Tibial artery (tissue), 4 donors: ENCODE measurements at regions not wholly inside any gene's neighbourhood (a gene's known extent, or its start where the extent isn't known, plus 50 kb on each side); places are given as distances from the start of the nearest gene placed in this dataset.
A peak's percentile ranks its signal among the peaks of the same experiment; 100 is the strongest.
"Not testable (repeated sequence)": the region's sequence is repeated elsewhere in the genome, so short reads cannot be mapped to it uniquely, and the experiment has no call there.

ENCODE experiments used
- DNase-seq, 2 donors: peaks; one replicate each; pipeline ENCODE4 v3.0.0-alpha.2; 2019
- H3K27ac ChIP-seq, 2 donors: fragments of 200-600 bp; sonication (generic) in 1 of 2; 1 replicate in 1 of 2; 2 replicates in 1 of 2; pipeline ENCODE4 v1.5.1; 2018 to 2019; ENCODE audit warnings: mild to moderate bottlenecking in 1 of 2
- H3K27me3 ChIP-seq, 2 donors: fragments of 200-600 bp; sonication (generic) in 1 of 2; one replicate each; pipeline versions ENCODE4 v1.5.1 to v1.6.0; 2016 to 2019
- H3K36me3 ChIP-seq, 3 donors: fragments of 200-600 bp; sonication (generic) in 2 of 3; one replicate each; pipeline ENCODE4 v1.5.1; 2016 to 2019; ENCODE audit warnings: mild to moderate bottlenecking in 2 of 3
- H3K4me1 ChIP-seq, 4 donors: fragments of 200-600 bp; sonication (generic) in 2 of 4; 1 replicate in 3 of 4; 2 replicates in 1 of 4; pipeline ENCODE4 v1.5.1; 2016 to 2019
- H3K4me3 ChIP-seq, 2 donors: fragments of 200-600 bp; sonication (generic) in 1 of 2; 1 replicate in 1 of 2; 2 replicates in 1 of 2; pipeline ENCODE4 v1.5.1; 2018 to 2019; ENCODE audit warnings: mild to moderate bottlenecking in 2 of 2
- H3K9me3 ChIP-seq, 3 donors: fragments of 200-600 bp; sonication (generic) in 1 of 3; one replicate each; pipeline ENCODE4 v1.5.1; 2016 to 2019
- CTCF ChIP-seq, 2 experiments: fragments of 200-600 bp in 1 of 2; fragments of 450-650 bp in 1 of 2; IDR thresholded peaks; one replicate each; pipeline ENCODE4 v1.5.1; 2017 to 2019; ENCODE audit warnings: antibody characterized with exemption in 2 of 2, mild to moderate bottlenecking in 1 of 2, moderate library complexity in 1 of 2
- intact Hi-C: fragments of 100-400 bp; cut with DNase I; formaldehyde crosslinking; loops from one replicate; pipeline ENCODE4 v1.15.0; 2023; ENCODE audit warnings: low total_unique reads

DNA sequence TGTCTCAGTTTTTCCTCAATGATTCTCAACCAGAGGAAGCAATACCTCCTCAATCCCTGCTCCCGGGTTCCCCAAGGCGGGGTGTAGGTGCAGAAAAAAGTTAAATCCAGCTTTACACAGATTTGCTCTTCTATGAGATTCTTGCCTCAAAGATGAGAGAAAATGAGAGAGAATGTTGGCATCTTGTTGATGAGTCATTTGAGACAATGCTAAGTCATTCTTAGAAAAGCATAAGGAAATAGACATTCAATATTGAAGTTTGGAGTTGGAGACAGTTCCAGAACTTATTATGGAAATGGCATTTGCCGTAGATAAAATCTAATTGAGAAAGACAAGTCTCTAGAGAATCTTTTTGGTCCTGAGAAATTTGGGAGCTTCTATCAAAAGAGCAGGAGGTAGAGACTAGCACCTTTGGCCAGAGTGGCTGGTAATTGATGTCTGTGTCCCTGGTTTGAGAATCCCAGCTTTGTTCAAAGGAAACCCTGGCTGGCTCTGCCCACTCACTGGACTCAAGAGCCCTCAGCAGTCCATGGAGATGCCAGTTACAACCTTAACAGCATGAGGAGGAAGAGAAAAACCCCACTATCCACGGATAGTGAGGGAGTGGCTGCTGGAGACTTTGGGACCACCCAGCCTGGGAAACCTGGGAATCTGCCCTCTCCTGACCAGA lies 181.2 kb downstream of the FAM124B start:
- Histone ChIP-seq H3K36me3 (no peaks in the 10 kb centered on the region), H3K27ac (no peak overlapping the region), H3K4me1 (no peaks in the 10 kb centered on the region), H3K27me3 (no peaks in the 10 kb centered on the region), H3K9me3 (no peaks in the 10 kb centered on the region), H3K4me3 (no peak overlapping the region)
- intact Hi-C loops, result no loop called here
- no peak for TF ChIP-seq CTCF (IDR thresholded peaks at IDR 0.05)
- no peak for DNase-seq

- DNase-seq, result no peak
- Histone ChIP-seq H3K4me3 (no peak overlapping the region), H3K4me1 (no peaks in the 10 kb centered on the region), H3K27me3 (no peaks in the 10 kb centered on the region), H3K36me3 (no peaks in the 10 kb centered on the region), H3K27ac (no peak overlapping the region), H3K9me3 (no peaks in the 10 kb centered on the region)
- no peak for TF ChIP-seq CTCF (IDR thresholded peaks at IDR 0.05)
- intact Hi-C loops, result no loop called here
Observed at GRCh38 chr2:224219781-224220180, 180.7 kb upstream of the SERPINE2 start.

- DNase-seq, result peak in 1 of 2 donors; percentile 36
- intact Hi-C loops, result no loop called here
- no peak for TF ChIP-seq CTCF (IDR thresholded peaks at IDR 0.05)
- H3K27ac ChIP-seq, result no peak overlapping the region
- no peaks in the 10 kb centered on the region for H3K9me3 ChIP-seq
- no peaks in the 10 kb centered on the region for H3K36me3 ChIP-seq
- no peaks in the 10 kb centered on the region for H3K4me1 ChIP-seq
- H3K4me3 ChIP-seq, result no peak overlapping the region
- H3K27me3 ChIP-seq, result no peaks in the 10 kb centered on the region
Observed at GRCh38 chr2:224217962-224218347, 178.9 kb upstream of the SERPINE2 start.

- no peak overlapping the region for H3K27ac ChIP-seq
- H3K27me3 ChIP-seq, result no peaks in the 10 kb centered on the region
- H3K9me3 ChIP-seq, result no peaks in the 10 kb centered on the region
- intact Hi-C loops, result no loop called here
- DNase-seq, result no peak
- H3K36me3 ChIP-seq, result no peaks in the 10 kb centered on the region
- no peak for TF ChIP-seq CTCF (IDR thresholded peaks at IDR 0.05)
- no peaks in the 10 kb centered on the region for H3K4me1 ChIP-seq
- H3K4me3 ChIP-seq, result no peak overlapping the region
Observed at GRCh38 chr2:224217233-224217961, 178.3 kb upstream of the SERPINE2 start.

GRCh38 chr2:224215611-224216010 lies 176.5 kb upstream of the SERPINE2 start:
- H3K9me3 ChIP-seq, H3K4me3 ChIP-seq, H3K36me3 ChIP-seq, H3K4me1 ChIP-seq, H3K27me3 ChIP-seq, intact Hi-C loops, H3K27ac ChIP-seq, DNase-seq: not testable (repeated sequence)

DNA sequence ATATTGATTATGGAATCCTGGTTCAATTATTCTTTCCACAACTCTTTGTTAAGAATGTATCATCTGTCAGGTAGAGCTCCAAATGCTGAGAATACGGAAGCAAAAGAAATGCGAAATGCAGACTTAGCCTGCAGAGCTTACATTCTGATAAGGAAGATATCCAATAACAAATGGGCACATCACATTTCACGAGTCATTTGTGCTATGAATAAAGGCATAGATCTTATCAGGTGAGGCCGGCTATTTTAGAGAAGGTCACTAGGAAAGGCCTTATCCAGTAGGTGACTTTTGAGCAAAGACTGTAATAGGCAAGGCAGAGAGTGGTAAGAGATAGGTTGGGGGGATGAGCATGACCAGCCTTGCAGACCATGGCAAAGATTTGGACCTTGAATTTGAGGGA lies 174.3 kb upstream of the SERPINE2 start:
- Histone ChIP-seq H3K27ac (no peak overlapping the region), H3K4me1 (no peaks in the 10 kb centered on the region), H3K36me3 (no peaks in the 10 kb centered on the region), H3K9me3 (no peaks in the 10 kb centered on the region), H3K4me3 (no peak overlapping the region), H3K27me3 (no peaks in the 10 kb centered on the region)
- intact Hi-C loops, result no loop called here
- DNase-seq, result no peak
- TF ChIP-seq CTCF (IDR thresholded peaks at IDR 0.05), result no peak
